ENCODE measurements at regions not wholly inside any gene's neighbourhood (a gene's known extent, or its start where the extent isn't known, plus 50 kb on each side); places are given as distances from the start of the nearest gene placed in this dataset.

DNA sequence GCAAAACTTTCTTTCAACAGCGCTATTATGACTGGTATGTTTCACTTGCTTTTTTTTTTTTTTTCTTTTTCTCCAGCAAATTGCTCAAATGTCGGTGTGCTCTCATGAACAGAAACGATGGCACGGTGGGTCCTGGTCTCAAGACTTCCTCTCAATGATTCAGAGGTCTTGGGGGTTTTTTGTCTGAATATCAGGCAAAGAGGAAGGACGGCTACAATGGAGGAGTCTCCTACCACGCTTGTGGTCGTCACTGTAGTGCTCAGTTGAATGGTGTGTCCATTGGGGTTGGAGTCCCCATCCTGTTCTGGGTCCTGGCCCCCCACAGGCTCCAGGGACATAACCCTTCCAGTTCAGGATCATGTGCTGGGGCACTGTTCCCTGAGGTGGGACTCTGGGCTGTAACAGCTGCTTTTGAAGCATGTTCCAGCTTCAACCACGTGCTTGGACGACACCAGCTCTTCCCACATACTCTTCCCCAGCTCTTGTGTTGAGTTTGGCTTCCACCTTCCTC, 266.7 kb upstream of the KLF6 start:
- TF ChIP-seq, protein P1, sequence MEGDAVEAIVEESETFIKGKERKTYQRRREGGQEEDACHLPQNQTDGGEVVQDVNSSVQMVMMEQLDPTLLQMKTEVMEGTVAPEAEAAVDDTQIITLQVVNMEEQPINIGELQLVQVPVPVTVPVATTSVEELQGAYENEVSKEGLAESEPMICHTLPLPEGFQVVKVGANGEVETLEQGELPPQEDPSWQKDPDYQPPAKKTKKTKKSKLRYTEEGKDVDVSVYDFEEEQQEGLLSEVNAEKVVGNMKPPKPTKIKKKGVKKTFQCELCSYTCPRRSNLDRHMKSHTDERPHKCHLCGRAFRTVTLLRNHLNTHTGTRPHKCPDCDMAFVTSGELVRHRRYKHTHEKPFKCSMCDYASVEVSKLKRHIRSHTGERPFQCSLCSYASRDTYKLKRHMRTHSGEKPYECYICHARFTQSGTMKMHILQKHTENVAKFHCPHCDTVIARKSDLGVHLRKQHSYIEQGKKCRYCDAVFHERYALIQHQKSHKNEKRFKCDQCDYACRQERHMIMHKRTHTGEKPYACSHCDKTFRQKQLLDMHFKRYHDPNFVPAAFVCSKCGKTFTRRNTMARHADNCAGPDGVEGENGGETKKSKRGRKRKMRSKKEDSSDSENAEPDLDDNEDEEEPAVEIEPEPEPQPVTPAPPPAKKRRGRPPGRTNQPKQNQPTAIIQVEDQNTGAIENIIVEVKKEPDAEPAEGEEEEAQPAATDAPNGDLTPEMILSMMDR (conservative IDR thresholded peaks at IDR 0.05) = no peak
- Histone ChIP-seq H2BK120ac (ENCODE audit: low read depth, low read length, poor library complexity, severe bottlenecking) (no peak overlapping the region), H3K27me3 (ENCODE audit: insufficient read depth, low read length) (no peaks in the 10 kb centered on the region), H3K79me2 (ENCODE audit: insufficient read depth, low read length) (no peaks in the 10 kb centered on the region), H3K27ac (ENCODE audit: insufficient read length, low read depth, low read length) (no peak overlapping the region), H2AFZ (ENCODE audit: low read length) (no peak overlapping the region), H3K23ac (ENCODE audit: insufficient read length, low read depth, low read length) (no peak overlapping the region), H4K5ac (ENCODE audit: insufficient read length, low read depth, low read length) (no peak overlapping the region), H3K14ac (ENCODE audit: insufficient read depth, low read length) (no peak overlapping the region), H3K4me1 (ENCODE audit: insufficient read depth, low read length) (no peaks in the 10 kb centered on the region), H4K20me1 (ENCODE audit: control insufficient read depth, insufficient read depth, insufficient read length) (no peaks in the 10 kb centered on the region), H4K91ac (ENCODE audit: insufficient read length, low read depth, low read length) (no peak overlapping the region), H3K4ac (ENCODE audit: low read depth, low read length) (no peak overlapping the region), H2AK5ac (ENCODE audit: insufficient read length, low read length) (no peak overlapping the region), H3K79me1 (ENCODE audit: insufficient read depth, low read depth, low read length, poor library complexity, severe bottlenecking) (no peaks in the 10 kb centered on the region), H3K4me2 (ENCODE audit: insufficient read depth, insufficient read length, low read length) (no peak overlapping the region), H2BK20ac (ENCODE audit: low read depth, low read length, poor library complexity, severe bottlenecking) (no peak overlapping the region), H3T11ph (ENCODE audit: low read length) (no peak overlapping the region), H3K23me2 (ENCODE audit: insufficient read length, low read depth, low read length, poor library complexity, severe bottlenecking) (no peaks in the 10 kb centered on the region), H3K9me3 (ENCODE audit: control insufficient read depth, low read depth, low read length) (no peaks in the 10 kb centered on the region), H2BK5ac (ENCODE audit: insufficient read length, low read length) (no peak overlapping the region), H4K8ac (replicated peaks; ENCODE audit: insufficient read length, low read depth, low read length) (no peak overlapping the region), H3K56ac (ENCODE audit: insufficient read length, low read depth, low read length) (no peak overlapping the region), H3K18ac (ENCODE audit: insufficient read length, low read depth, low read length) (no peak overlapping the region), H2BK12ac (ENCODE audit: insufficient read length, low read depth, low read length) (no peak overlapping the region), H2BK15ac (ENCODE audit: low read depth, low read length) (no peak overlapping the region), H3K9ac (ENCODE audit: extremely low read depth, insufficient read length, low read length) (no peak overlapping the region)
- no peak overlapping the region for H3K27ac Mint-ChIP-seq
- H3K4me1 Mint-ChIP-seq = no peaks in the 10 kb centered on the region
- no peak for DNase-seq
- H3K9me3 Mint-ChIP-seq = no peaks in the 10 kb centered on the region
- no peaks in the 10 kb centered on the region for H3K27me3 Mint-ChIP-seq (ENCODE audit: low read depth)
- no peak overlapping the region for H3K4me3 Mint-ChIP-seq
- no CpG with 5 or more reads among the region's 9 CpGs for WGBS (ENCODE audit: extremely low coverage, insufficient read length, low lambda C conversion rate)
- H3K36me3 Mint-ChIP-seq (ENCODE audit: insufficient read depth in 1 of 3, low read depth in 3 of 3) = no peaks in the 10 kb centered on the region
